C4-2B (cell line): ENCODE measurements at regions not wholly inside any gene's neighbourhood (a gene's known extent, or its start where the extent isn't known, plus 50 kb on each side); places are given as distances from the start of the nearest gene placed in this dataset.

Experiments used
- ZFX ChIP-seq: fragments of 450-650 bp; IDR thresholded peaks from 2 replicates; pipeline ENCODE4 v1.6.1; 2017
- TF ChIP-seq, protein P1 (sequence below): fragments of 450-650 bp; conservative IDR thresholded peaks from 2 replicates; pipeline ENCODE4 v1.5.1; 2017; ENCODE audit warnings: mild to moderate bottlenecking

DNA sequence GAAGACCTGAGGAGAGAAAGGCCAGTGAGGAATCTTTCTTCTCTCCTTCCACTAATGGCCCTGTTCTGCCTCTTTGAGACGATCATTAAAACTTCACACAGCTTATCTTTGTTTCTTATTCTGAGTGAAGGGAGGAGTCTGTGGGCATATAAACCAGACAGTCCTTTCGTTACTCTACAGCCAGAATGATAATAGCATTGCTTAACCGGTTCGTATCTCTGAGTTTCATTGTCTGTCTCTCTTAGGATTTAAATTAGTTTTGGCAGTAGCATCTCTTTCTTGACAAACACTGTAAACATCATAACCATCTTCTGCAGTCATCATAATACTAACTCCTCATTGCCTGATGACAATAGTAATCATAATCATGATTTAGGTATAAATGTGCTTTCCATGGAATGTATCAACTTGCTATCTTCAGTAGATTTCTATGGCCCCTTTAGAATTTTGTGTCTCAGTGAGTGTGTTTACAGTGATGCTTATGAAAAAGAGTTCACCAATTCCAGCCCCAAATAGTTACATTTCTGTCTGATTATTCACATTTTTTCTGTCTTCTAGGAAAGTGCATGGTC, 618.8 kb upstream of the KLF4 start:
- TF ChIP-seq, protein P1, sequence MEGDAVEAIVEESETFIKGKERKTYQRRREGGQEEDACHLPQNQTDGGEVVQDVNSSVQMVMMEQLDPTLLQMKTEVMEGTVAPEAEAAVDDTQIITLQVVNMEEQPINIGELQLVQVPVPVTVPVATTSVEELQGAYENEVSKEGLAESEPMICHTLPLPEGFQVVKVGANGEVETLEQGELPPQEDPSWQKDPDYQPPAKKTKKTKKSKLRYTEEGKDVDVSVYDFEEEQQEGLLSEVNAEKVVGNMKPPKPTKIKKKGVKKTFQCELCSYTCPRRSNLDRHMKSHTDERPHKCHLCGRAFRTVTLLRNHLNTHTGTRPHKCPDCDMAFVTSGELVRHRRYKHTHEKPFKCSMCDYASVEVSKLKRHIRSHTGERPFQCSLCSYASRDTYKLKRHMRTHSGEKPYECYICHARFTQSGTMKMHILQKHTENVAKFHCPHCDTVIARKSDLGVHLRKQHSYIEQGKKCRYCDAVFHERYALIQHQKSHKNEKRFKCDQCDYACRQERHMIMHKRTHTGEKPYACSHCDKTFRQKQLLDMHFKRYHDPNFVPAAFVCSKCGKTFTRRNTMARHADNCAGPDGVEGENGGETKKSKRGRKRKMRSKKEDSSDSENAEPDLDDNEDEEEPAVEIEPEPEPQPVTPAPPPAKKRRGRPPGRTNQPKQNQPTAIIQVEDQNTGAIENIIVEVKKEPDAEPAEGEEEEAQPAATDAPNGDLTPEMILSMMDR: no peak
- TF ChIP-seq ZFX: no peak
